GM23338 (cell line): ENCODE measurements at regions not wholly inside any gene's neighbourhood (a gene's known extent, or its start where the extent isn't known, plus 50 kb on each side); places are given as distances from the start of the nearest gene placed in this dataset.

ENCODE experiments used
- ATAC-seq: fragments of 200-7000 bp; cut with Tn5 transposase; 3 replicates; pipeline ENCODE4 v1.9.1; 2020
- DNase-seq: peaks from one replicate; pipeline ENCODE4 v3.0.0-alpha.2; 2015; ENCODE audit warnings: low spot score
- H2AFZ ChIP-seq: fragments of 200-600 bp; sonication (generic); 2 replicates; pipeline ENCODE4 v1.8.0; 2016; ENCODE audit warnings: antibody characterized with exemption, mild to moderate bottlenecking, moderate library complexity
- H3F3A ChIP-seq: fragments of 200-600 bp; sonication (generic); replicated peaks from 2 replicates; pipeline ENCODE4 v1.8.0; 2017; ENCODE audit warnings: antibody characterized with exemption, mixed run types, low read depth
- H3K27ac ChIP-seq: fragments of 200-600 bp; sonication (generic); 2 replicates; pipeline ENCODE4 v1.6.1; 2016; ENCODE audit warnings: low read depth
- H3K27me3 ChIP-seq: fragments of 200-600 bp; sonication (generic); 2 replicates; pipeline ENCODE4 v1.8.0; 2016; ENCODE audit warnings: mild to moderate bottlenecking, mixed run types, moderate library complexity; ENCODE audit not compliant: insufficient read depth
- H3K36me3 ChIP-seq: fragments of 200-600 bp; sonication (generic); 2 replicates; pipeline ENCODE4 v1.8.0; 2016; ENCODE audit warnings: mild to moderate bottlenecking; ENCODE audit not compliant: insufficient read depth
- H3K4me1 ChIP-seq: fragments of 200-600 bp; sonication (generic); 2 replicates; pipeline ENCODE4 v1.8.0; 2016; ENCODE audit warnings: mild to moderate bottlenecking, moderate library complexity; ENCODE audit not compliant: insufficient read depth
- H3K4me2 ChIP-seq: fragments of 200-600 bp; sonication (generic); 2 replicates; pipeline ENCODE4 v1.7.1; 2017; ENCODE audit warnings: mixed run types
- H3K4me3 ChIP-seq: fragments of 200-600 bp; sonication (generic); 2 replicates; pipeline ENCODE4 v1.6.1; 2016; ENCODE audit warnings: mixed run types
- H3K79me2 ChIP-seq: fragments of 200-600 bp; sonication (generic); replicated peaks from 2 replicates; pipeline ENCODE4 v1.8.0; 2017; ENCODE audit warnings: mild to moderate bottlenecking; ENCODE audit not compliant: insufficient read depth
- H3K9me2 ChIP-seq: fragments of 200-600 bp; sonication (generic); 2 replicates; pipeline ENCODE4 v1.8.0; 2017; ENCODE audit not compliant: insufficient read depth
- H4K20me1 ChIP-seq: fragments of 200-600 bp; sonication (generic); replicated peaks from 2 replicates; pipeline ENCODE4 v1.8.0; 2017; ENCODE audit warnings: mild to moderate bottlenecking; ENCODE audit not compliant: insufficient read depth
- H3K27ac Mint-ChIP-seq: 2 replicates; pipeline ENCODE4 v1.8.0; 2020; ENCODE audit warnings: inconsistent platforms, mild to moderate bottlenecking, moderate library complexity, mixed read lengths
- H3K27me3 Mint-ChIP-seq: 3 replicates; pipeline ENCODE4 v1.8.0; 2022; ENCODE audit warnings: low read depth, mild to moderate bottlenecking, moderate library complexity, mixed read lengths, inconsistent platforms; ENCODE audit not compliant: insufficient read depth, poor library complexity
- H3K36me3 Mint-ChIP-seq: 3 replicates; pipeline ENCODE4 v1.8.0; 2021; ENCODE audit warnings: low read depth, mild to moderate bottlenecking, inconsistent platforms, moderate library complexity, mixed read lengths
- H3K4me1 Mint-ChIP-seq: 3 replicates; pipeline ENCODE4 v1.8.0; 2020; ENCODE audit warnings: mild to moderate bottlenecking, inconsistent platforms, mixed read lengths
- H3K4me3 Mint-ChIP-seq: 3 replicates; pipeline ENCODE4 v1.8.0; 2021; ENCODE audit warnings: moderate library complexity, mild to moderate bottlenecking, inconsistent platforms, mixed read lengths
- H3K9me3 Mint-ChIP-seq: 3 replicates; pipeline ENCODE4 v1.8.0; 2020; ENCODE audit warnings: moderate library complexity, mild to moderate bottlenecking, inconsistent platforms, mixed read lengths
- CREB1 ChIP-seq: fragments of 250-450 bp; sonication (Bioruptor Pico); IDR thresholded peaks from 2 replicates; pipeline ENCODE4 v1.5.0; 2020; ENCODE audit warnings: low read depth, mild to moderate bottlenecking, moderate library complexity
- EZH2 ChIP-seq: fragments of 200-600 bp; sonication (generic); IDR thresholded peaks from one replicate; pipeline ENCODE4 v1.8.0; 2017; ENCODE audit warnings: antibody characterized with exemption, mild to moderate bottlenecking, low read depth; ENCODE audit not compliant: unreplicated experiment
- EZH2phosphoT487 ChIP-seq: fragments of 200-600 bp; sonication (generic); IDR thresholded peaks from one replicate; pipeline ENCODE4 v1.8.1; 2018; ENCODE audit warnings: antibody characterized with exemption; ENCODE audit not compliant: unreplicated experiment
- JUNB ChIP-seq: IDR thresholded peaks from one replicate; pipeline ENCODE4 v1.6.1; 2016; ENCODE audit warnings: antibody characterized with exemption; ENCODE audit not compliant: unreplicated experiment
- NANOG ChIP-seq: IDR thresholded peaks from 2 replicates; pipeline ENCODE4 v1.6.1; 2016; ENCODE audit warnings: antibody characterized with exemption, borderline replicate concordance
- STAT1 ChIP-seq: IDR thresholded peaks from one replicate; pipeline ENCODE4 v1.6.1; 2016; ENCODE audit warnings: antibody characterized with exemption; ENCODE audit not compliant: unreplicated experiment
- ZNF114 ChIP-seq: fragments of 250-450 bp; sonication (Bioruptor Pico); IDR thresholded peaks from 2 replicates; pipeline ENCODE4 v1.5.0; 2020; ENCODE audit warnings: mild to moderate bottlenecking, moderate library complexity
- ZNF331 ChIP-seq: fragments of 250-450 bp; sonication (Bioruptor Pico); IDR thresholded peaks from 2 replicates; pipeline ENCODE4 v1.5.0; 2020; ENCODE audit warnings: low read depth, mild to moderate bottlenecking, moderate library complexity
- TF ChIP-seq, protein P1 (sequence below), 2 experiments: fragments of 200-600 bp in 1 of 2; sonication (generic) in 1 of 2; conservative IDR thresholded peaks; 2 replicates each; pipeline versions ENCODE4 v1.5.1 to v1.6.1; 2016 to 2017; ENCODE audit warnings: antibody characterized with exemption in 2 of 2, low read depth in 2 of 2, mild to moderate bottlenecking in 2 of 2, moderate library complexity in 1 of 2
- TF ChIP-seq, protein P2 (sequence below): IDR thresholded peaks from 2 replicates; pipeline ENCODE4 v1.6.1; 2016; ENCODE audit warnings: antibody characterized with exemption
- TF ChIP-seq, protein P3 (sequence below): IDR thresholded peaks from one replicate; pipeline ENCODE4 v1.6.1; 2018; ENCODE audit warnings: antibody characterized with exemption; ENCODE audit not compliant: unreplicated experiment

DNA sequence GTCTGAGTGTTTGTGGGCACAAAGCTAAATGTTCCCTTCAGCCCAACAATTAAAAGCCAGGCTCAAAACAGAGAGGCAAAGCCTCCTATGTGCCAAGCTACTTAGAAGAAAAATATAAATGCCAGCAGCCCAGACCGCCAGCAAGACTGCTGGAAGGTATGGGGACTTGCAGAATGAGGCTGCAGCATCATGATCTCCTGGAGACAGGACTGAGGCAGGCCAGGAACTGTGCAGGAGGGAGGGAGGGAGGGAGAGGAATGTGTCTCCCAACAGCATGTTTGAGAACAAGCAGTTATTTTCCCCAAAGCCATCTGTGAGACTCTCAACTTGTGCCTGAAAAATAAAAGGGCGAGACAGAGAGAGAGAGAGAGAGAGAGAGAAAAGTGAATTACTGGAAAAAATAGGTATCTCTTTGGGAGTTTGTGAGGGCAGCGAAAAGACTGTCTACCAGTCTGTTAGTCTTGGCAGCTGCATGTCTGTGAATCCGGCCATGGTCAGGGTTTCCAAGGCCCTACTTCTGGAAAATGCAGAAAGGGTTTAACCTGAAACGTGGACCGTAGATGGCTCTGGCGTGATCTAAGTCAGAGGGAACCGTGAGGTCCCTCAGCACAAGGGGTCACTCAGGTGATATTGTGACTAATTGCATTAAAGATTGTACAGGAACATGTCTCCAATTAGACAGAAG lies 139.7 kb upstream of the COL8A1 start:
- H3K27me3 ChIP-seq = no peaks in the 10 kb centered on the region
- H3K4me1 ChIP-seq = no peaks in the 10 kb centered on the region
- no peaks in the 10 kb centered on the region for H3K36me3 Mint-ChIP-seq
- no peak overlapping the region for H3K4me3 Mint-ChIP-seq
- no peak overlapping the region for H3K4me2 ChIP-seq
- TF ChIP-seq, protein P1, sequence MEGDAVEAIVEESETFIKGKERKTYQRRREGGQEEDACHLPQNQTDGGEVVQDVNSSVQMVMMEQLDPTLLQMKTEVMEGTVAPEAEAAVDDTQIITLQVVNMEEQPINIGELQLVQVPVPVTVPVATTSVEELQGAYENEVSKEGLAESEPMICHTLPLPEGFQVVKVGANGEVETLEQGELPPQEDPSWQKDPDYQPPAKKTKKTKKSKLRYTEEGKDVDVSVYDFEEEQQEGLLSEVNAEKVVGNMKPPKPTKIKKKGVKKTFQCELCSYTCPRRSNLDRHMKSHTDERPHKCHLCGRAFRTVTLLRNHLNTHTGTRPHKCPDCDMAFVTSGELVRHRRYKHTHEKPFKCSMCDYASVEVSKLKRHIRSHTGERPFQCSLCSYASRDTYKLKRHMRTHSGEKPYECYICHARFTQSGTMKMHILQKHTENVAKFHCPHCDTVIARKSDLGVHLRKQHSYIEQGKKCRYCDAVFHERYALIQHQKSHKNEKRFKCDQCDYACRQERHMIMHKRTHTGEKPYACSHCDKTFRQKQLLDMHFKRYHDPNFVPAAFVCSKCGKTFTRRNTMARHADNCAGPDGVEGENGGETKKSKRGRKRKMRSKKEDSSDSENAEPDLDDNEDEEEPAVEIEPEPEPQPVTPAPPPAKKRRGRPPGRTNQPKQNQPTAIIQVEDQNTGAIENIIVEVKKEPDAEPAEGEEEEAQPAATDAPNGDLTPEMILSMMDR (conservative IDR thresholded peaks at IDR 0.05; ENCODE audit: low read depth in 2 of 2) = no peak
- TF ChIP-seq NANOG (no peak), EZH2phosphoT487 (no peak), ZNF331 (no peak), EZH2 (no peak), CREB1 (no peak)
- TF ChIP-seq, protein P2, sequence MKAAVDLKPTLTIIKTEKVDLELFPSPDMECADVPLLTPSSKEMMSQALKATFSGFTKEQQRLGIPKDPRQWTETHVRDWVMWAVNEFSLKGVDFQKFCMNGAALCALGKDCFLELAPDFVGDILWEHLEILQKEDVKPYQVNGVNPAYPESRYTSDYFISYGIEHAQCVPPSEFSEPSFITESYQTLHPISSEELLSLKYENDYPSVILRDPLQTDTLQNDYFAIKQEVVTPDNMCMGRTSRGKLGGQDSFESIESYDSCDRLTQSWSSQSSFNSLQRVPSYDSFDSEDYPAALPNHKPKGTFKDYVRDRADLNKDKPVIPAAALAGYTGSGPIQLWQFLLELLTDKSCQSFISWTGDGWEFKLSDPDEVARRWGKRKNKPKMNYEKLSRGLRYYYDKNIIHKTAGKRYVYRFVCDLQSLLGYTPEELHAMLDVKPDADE = no peak
- TF ChIP-seq, protein P3, sequence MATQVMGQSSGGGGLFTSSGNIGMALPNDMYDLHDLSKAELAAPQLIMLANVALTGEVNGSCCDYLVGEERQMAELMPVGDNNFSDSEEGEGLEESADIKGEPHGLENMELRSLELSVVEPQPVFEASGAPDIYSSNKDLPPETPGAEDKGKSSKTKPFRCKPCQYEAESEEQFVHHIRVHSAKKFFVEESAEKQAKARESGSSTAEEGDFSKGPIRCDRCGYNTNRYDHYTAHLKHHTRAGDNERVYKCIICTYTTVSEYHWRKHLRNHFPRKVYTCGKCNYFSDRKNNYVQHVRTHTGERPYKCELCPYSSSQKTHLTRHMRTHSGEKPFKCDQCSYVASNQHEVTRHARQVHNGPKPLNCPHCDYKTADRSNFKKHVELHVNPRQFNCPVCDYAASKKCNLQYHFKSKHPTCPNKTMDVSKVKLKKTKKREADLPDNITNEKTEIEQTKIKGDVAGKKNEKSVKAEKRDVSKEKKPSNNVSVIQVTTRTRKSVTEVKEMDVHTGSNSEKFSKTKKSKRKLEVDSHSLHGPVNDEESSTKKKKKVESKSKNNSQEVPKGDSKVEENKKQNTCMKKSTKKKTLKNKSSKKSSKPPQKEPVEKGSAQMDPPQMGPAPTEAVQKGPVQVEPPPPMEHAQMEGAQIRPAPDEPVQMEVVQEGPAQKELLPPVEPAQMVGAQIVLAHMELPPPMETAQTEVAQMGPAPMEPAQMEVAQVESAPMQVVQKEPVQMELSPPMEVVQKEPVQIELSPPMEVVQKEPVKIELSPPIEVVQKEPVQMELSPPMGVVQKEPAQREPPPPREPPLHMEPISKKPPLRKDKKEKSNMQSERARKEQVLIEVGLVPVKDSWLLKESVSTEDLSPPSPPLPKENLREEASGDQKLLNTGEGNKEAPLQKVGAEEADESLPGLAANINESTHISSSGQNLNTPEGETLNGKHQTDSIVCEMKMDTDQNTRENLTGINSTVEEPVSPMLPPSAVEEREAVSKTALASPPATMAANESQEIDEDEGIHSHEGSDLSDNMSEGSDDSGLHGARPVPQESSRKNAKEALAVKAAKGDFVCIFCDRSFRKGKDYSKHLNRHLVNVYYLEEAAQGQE = no peak
- no peaks in the 10 kb centered on the region; the same call in 1 of the 2 replicates for H3K9me2 ChIP-seq
- no peak overlapping the region for H3K4me3 ChIP-seq
- ATAC-seq = peak; percentile 79
- H3K79me2 ChIP-seq = no peaks in the 10 kb centered on the region
- no peaks in the 10 kb centered on the region; the same call in 1 of the 2 replicates for H4K20me1 ChIP-seq
- H3K27me3 Mint-ChIP-seq = no peaks in the 10 kb centered on the region
- no peaks in the 10 kb centered on the region for H3K9me3 Mint-ChIP-seq
- peak; percentile 21 for DNase-seq
- H3K36me3 ChIP-seq = no peaks in the 10 kb centered on the region
- H3K4me1 Mint-ChIP-seq = no peaks in the 10 kb centered on the region
- H3F3A ChIP-seq = no peaks in the 10 kb centered on the region
- no peak overlapping the region for H3K27ac ChIP-seq
- no peak overlapping the region; the same call in 1 of the 2 replicates for H3K27ac Mint-ChIP-seq
- H2AFZ ChIP-seq = peak overlapping the region; percentile 94

DNA sequence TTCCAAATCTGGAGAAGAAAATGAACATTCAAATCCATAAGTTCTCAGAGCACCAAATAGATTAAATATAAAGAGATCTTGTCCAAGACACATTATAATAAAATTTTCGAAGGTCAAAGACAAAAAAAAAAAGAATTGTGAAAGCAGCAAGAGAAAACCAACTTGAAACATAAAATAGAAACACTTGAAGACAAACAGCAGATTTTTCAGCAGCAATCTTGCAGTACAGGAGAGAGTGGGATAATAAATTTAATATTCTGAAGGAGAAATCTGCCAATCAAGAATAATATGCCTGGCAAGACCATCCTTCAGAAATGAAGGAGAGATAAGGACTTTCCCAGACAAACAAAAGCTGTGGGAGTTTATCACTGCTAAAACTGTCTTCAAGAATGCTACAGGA lies 150.5 kb upstream of the COL8A1 start:
- no peak for DNase-seq
- Mint-ChIP-seq H3K27ac (no peak overlapping the region), H3K4me3 (no peak overlapping the region), H3K27me3 (no peaks in the 10 kb centered on the region), H3K9me3 (peaks cover 32% of the 10 kb centered on the region), H3K36me3 (peaks cover 13% of the 10 kb centered on the region; the same call in 2 of the 3 replicates), H3K4me1 (peaks cover 6% of the 10 kb centered on the region; the same call in 2 of the 3 replicates)
- no peaks in the 10 kb centered on the region for H3K79me2 ChIP-seq
- no peak overlapping the region for H3K4me2 ChIP-seq
- no peaks in the 10 kb centered on the region for H3F3A ChIP-seq
- no peaks in the 10 kb centered on the region for H3K4me1 ChIP-seq
- H3K9me2 ChIP-seq = no peaks in the 10 kb centered on the region; the same call in 1 of the 2 replicates
- H3K27ac ChIP-seq = no peak overlapping the region
- H4K20me1 ChIP-seq = no peaks in the 10 kb centered on the region
- no peaks in the 10 kb centered on the region for H3K27me3 ChIP-seq
- H3K4me3 ChIP-seq = no peak overlapping the region
- H3K36me3 ChIP-seq = no peaks in the 10 kb centered on the region
- H2AFZ ChIP-seq = no peak overlapping the region
- ATAC-seq = no peak
- TF ChIP-seq ZNF331 = no peak
- TF ChIP-seq ZNF114 (CRISPR knock-in tag) = no peak
- TF ChIP-seq NANOG = no peak
- no peak for TF ChIP-seq STAT1
- no peak for TF ChIP-seq EZH2
- TF ChIP-seq, protein P3 = no peak
- no peak for TF ChIP-seq JUNB
- TF ChIP-seq EZH2phosphoT487 = no peak
